Body of pancreas (tissue), 4 donors: ENCODE measurements at regions not wholly inside any gene's neighbourhood (a gene's known extent, or its start where the extent isn't known, plus 50 kb on each side); places are given as distances from the start of the nearest gene placed in this dataset.

ENCODE experiments used
- POLR2A ChIP-seq, 3 donors: fragments of 450-650 bp; IDR thresholded peaks; one replicate each; pipeline ENCODE4 v1.6.1; 2016; ENCODE audit warnings: antibody characterized with exemption in 3 of 3, mild to moderate bottlenecking in 2 of 3
- TF ChIP-seq, protein P1 (sequence below), 7 experiments: fragments of 450-650 bp in 4 of 7; fragments of 200-600 bp in 3 of 7; sonication (generic) in 3 of 7; IDR thresholded peaks; one replicate each; pipeline ENCODE4 v1.5.1; 2016 to 2019; ENCODE audit warnings: antibody characterized with exemption in 7 of 7

- TF ChIP-seq POLR2A (IDR thresholded peaks at IDR 0.05): no peak
- TF ChIP-seq, protein P1, sequence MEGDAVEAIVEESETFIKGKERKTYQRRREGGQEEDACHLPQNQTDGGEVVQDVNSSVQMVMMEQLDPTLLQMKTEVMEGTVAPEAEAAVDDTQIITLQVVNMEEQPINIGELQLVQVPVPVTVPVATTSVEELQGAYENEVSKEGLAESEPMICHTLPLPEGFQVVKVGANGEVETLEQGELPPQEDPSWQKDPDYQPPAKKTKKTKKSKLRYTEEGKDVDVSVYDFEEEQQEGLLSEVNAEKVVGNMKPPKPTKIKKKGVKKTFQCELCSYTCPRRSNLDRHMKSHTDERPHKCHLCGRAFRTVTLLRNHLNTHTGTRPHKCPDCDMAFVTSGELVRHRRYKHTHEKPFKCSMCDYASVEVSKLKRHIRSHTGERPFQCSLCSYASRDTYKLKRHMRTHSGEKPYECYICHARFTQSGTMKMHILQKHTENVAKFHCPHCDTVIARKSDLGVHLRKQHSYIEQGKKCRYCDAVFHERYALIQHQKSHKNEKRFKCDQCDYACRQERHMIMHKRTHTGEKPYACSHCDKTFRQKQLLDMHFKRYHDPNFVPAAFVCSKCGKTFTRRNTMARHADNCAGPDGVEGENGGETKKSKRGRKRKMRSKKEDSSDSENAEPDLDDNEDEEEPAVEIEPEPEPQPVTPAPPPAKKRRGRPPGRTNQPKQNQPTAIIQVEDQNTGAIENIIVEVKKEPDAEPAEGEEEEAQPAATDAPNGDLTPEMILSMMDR (IDR thresholded peaks at IDR 0.05): no peak
Observed at GRCh38 chr3:34889641-34890040, 749.7 kb upstream of the ARPP21 start.
